Sigmoid colon (tissue), 6 donors: ENCODE measurements at regions not wholly inside any gene's neighbourhood (a gene's known extent, or its start where the extent isn't known, plus 50 kb on each side); places are given as distances from the start of the nearest gene placed in this dataset.

Experiments
- DNase-seq: peaks from one replicate; pipeline ENCODE4 v3.0.0-alpha.2; 2019
- H3K27ac ChIP-seq, 4 donors: fragments of 200-600 bp; sonication (generic); one replicate each; pipeline ENCODE4 v1.5.1; 2016 to 2019; ENCODE audit warnings: mild to moderate bottlenecking in 1 of 4
- H3K27me3 ChIP-seq, 3 donors: fragments of 200-600 bp; sonication (generic); one replicate each; pipeline ENCODE4 v1.5.1; 2019; ENCODE audit warnings: mild to moderate bottlenecking in 1 of 3
- H3K36me3 ChIP-seq, 4 donors: fragments of 200-600 bp; sonication (generic); one replicate each; pipeline ENCODE4 v1.5.1; 2016 to 2019
- H3K4me1 ChIP-seq, 4 donors: fragments of 200-600 bp; sonication (generic); one replicate each; pipeline ENCODE4 v1.5.1; 2017 to 2019
- H3K4me3 ChIP-seq, 4 donors: fragments of 200-600 bp; sonication (generic); one replicate each; pipeline ENCODE4 v1.5.1; 2017 to 2019; ENCODE audit warnings: mild to moderate bottlenecking in 2 of 4, moderate library complexity in 1 of 4
- H3K9me3 ChIP-seq, 4 donors: fragments of 200-600 bp in 3 of 4; sonication (generic) in 3 of 4; one replicate each; pipeline versions ENCODE4 v1.5.1 to v1.6.1; 2013 to 2019
- CTCF ChIP-seq, 4 experiments: fragments of 450-650 bp in 3 of 4; fragments of 200-600 bp in 1 of 4; IDR thresholded peaks; one replicate each; pipeline ENCODE4 v1.5.1; 2016 to 2019; ENCODE audit warnings: antibody characterized with exemption in 4 of 4, mild to moderate bottlenecking in 3 of 4, moderate library complexity in 2 of 4
- EP300 ChIP-seq, 4 donors: sonication (generic); formaldehyde crosslinking; IDR thresholded peaks; one replicate each; pipeline ENCODE4 v1.6.1; 2017; ENCODE audit warnings: antibody characterized with exemption in 4 of 4
- POLR2A ChIP-seq, 2 donors: fragments of 450-650 bp; IDR thresholded peaks; one replicate each; pipeline ENCODE4 v1.6.1; 2016; ENCODE audit warnings: antibody characterized with exemption in 2 of 2, mild to moderate bottlenecking in 2 of 2, moderate library complexity in 2 of 2
- POLR2AphosphoS5 ChIP-seq, 4 donors: sonication (generic); formaldehyde crosslinking; IDR thresholded peaks; one replicate each; pipeline ENCODE4 v1.6.1; 2017; ENCODE audit warnings: antibody characterized with exemption in 4 of 4
- WGBS, 2 donors: extraction: QIAGEN DNeasy Blood & Tissue Kit; methylation state at CpG; one replicate each; pipeline ENCODE4 v1.1.7; 2013; 5-methylcytosine and 5-hydroxymethylcytosine counted together
- intact Hi-C: fragments of 100-400 bp; cut with DNase I; formaldehyde crosslinking; loops from one replicate; pipeline ENCODE4 v1.15.1; 2023
- donor health status: healthy with polysubstance abuse.
- donor health status: healthy.

GRCh38 chr3:25151281-25151902, 276.7 kb upstream of the RARB start:
- H3K27me3 ChIP-seq = no peaks in the 10 kb centered on the region
- TF ChIP-seq POLR2AphosphoS5 (IDR thresholded peaks at IDR 0.05) (peak in 1 of 4 donors; percentile 18), POLR2A (IDR thresholded peaks at IDR 0.05) (no peak)
- DNase-seq = no peak

GRCh38 chr3:25151903-25152295, 276.2 kb upstream of the RARB start:
- Histone ChIP-seq H3K36me3 (no peaks in the 10 kb centered on the region), H3K9me3 (no peaks in the 10 kb centered on the region), H3K27me3 (no peaks in the 10 kb centered on the region), H3K4me1 (peaks cover 0 to 23% (median 13%) of the 10 kb centered on the region in 4 donors), H3K27ac (peak overlapping the region in 3 of 4 donors; percentile 44 to 71 (median 50)), H3K4me3 (peak overlapping the region in 3 of 4 donors; percentile 34 to 38 (median 34))
- intact Hi-C loops = loop anchor here (10.0 kb wide), 1 partner anchor 273 kb away; the partner anchor contains the start of gene RARB
- no peak for DNase-seq
- no peak for TF ChIP-seq EP300 (IDR thresholded peaks at IDR 0.05)
- TF ChIP-seq POLR2AphosphoS5 (IDR thresholded peaks at IDR 0.05) = no peak
- no peak for TF ChIP-seq CTCF (IDR thresholded peaks at IDR 0.05)
- TF ChIP-seq POLR2A (IDR thresholded peaks at IDR 0.05) = no peak
- WGBS, 2 donors = 55 to 65% methylated on average over 3 of the region's 3 CpGs

More at GRCh38 chr3:25151281-25151902, 276.7 kb upstream of the RARB start:
- Histone ChIP-seq H3K27ac (peak overlapping the region in 3 of 4 donors; percentile 44 to 71 (median 50)), H3K4me1 (peaks cover 0 to 18% (median 8%) of the 10 kb centered on the region in 4 donors), H3K4me3 (peak overlapping the region in 3 of 4 donors; percentile 34 to 38 (median 34)), H3K9me3 (no peaks in the 10 kb centered on the region), H3K36me3 (no peaks in the 10 kb centered on the region)
- intact Hi-C loops = loop anchor here (10.0 kb wide), 1 partner anchor 273 kb away; the partner anchor contains the start of gene RARB
- 60 to 70% methylated on average over 10 of the region's 10 CpGs for WGBS, 2 donors

GRCh38 chr3:25153136-25153535, 274.9 kb upstream of the RARB start:
- intact Hi-C loops = loop anchor here (10.0 kb wide), 1 partner anchor 272 kb away; the partner anchor contains the start of gene RARB
- Histone ChIP-seq H3K4me3 (no peak overlapping the region), H3K27ac (peak overlapping the region in 1 of 4 donors; percentile 71), H3K36me3 (no peaks in the 10 kb centered on the region), H3K9me3 (no peaks in the 10 kb centered on the region), H3K27me3 (no peaks in the 10 kb centered on the region), H3K4me1 (peaks cover 0 to 23% (median 16%) of the 10 kb centered on the region in 4 donors)
- 59 to 84% methylated on average over 9 of the region's 9 CpGs for WGBS, 2 donors
- DNase-seq = no peak
- TF ChIP-seq CTCF (IDR thresholded peaks at IDR 0.05) (no peak), POLR2A (IDR thresholded peaks at IDR 0.05) (no peak), POLR2AphosphoS5 (IDR thresholded peaks at IDR 0.05) (no peak), EP300 (IDR thresholded peaks at IDR 0.05) (no peak)

- Histone ChIP-seq H3K4me1 (peaks cover 0 to 23% (median 16%) of the 10 kb centered on the region in 4 donors), H3K9me3 (no peaks in the 10 kb centered on the region), H3K36me3 (no peaks in the 10 kb centered on the region), H3K27me3 (no peaks in the 10 kb centered on the region), H3K27ac (no peak overlapping the region), H3K4me3 (no peak overlapping the region)
- TF ChIP-seq POLR2A (IDR thresholded peaks at IDR 0.05) = no peak
- no peak for TF ChIP-seq CTCF (IDR thresholded peaks at IDR 0.05)
- TF ChIP-seq EP300 (IDR thresholded peaks at IDR 0.05) = no peak
- TF ChIP-seq POLR2AphosphoS5 (IDR thresholded peaks at IDR 0.05) = no peak
- no peak for DNase-seq
- intact Hi-C loops = loop anchor here (10.0 kb wide), 1 partner anchor 271 kb away; the partner anchor contains the start of gene RARB
- 17 to 73% methylated on average over 1 of the region's 1 CpG for WGBS, 2 donors
Measured at GRCh38 chr3:25153561-25153960, 274.5 kb upstream of the RARB start.

- no peak overlapping the region for H3K4me3 ChIP-seq
- H3K9me3 ChIP-seq = no peaks in the 10 kb centered on the region
- DNase-seq = no peak
- 56 to 75% methylated on average over 4 of the region's 4 CpGs for WGBS, 2 donors
- intact Hi-C loops = loop anchor here (10.0 kb wide), 1 partner anchor 269 kb away; the partner anchor contains the start of gene RARB
- TF ChIP-seq POLR2AphosphoS5 (IDR thresholded peaks at IDR 0.05) = no peak
- no peak for TF ChIP-seq POLR2A (IDR thresholded peaks at IDR 0.05)
- no peak for TF ChIP-seq CTCF (IDR thresholded peaks at IDR 0.05)
- TF ChIP-seq EP300 (IDR thresholded peaks at IDR 0.05) = no peak
- no peaks in the 10 kb centered on the region for H3K27me3 ChIP-seq
- peak overlapping the region in 3 of 4 donors; percentile 12 to 61 (median 30) for H3K27ac ChIP-seq
- H3K4me1 ChIP-seq = peaks cover 0 to 23% (median 16%) of the 10 kb centered on the region in 4 donors
- no peaks in the 10 kb centered on the region for H3K36me3 ChIP-seq
Measured at GRCh38 chr3:25155652-25156471, 272.2 kb upstream of the RARB start.
